Skin epidermis (tissue), 12 donors: ENCODE measurements at regions not wholly inside any gene's neighbourhood (a gene's known extent, or its start where the extent isn't known, plus 50 kb on each side); places are given as distances from the start of the nearest gene placed in this dataset.

ENCODE experiments used
- H3K27ac ChIP-seq, 21 experiments: fragments of 200-600 bp; sonication (generic) in 11 of 21; one replicate each; pipeline ENCODE4 v1.5.0; 2020; ENCODE audit warnings: mild to moderate bottlenecking in 3 of 21, inconsistent platforms in 2 of 21, moderate library complexity in 2 of 21
- H3K4me3 ChIP-seq, 7 experiments: fragments of 200-600 bp; sonication (generic) in 2 of 7; one replicate each; pipeline ENCODE4 v1.5.0; 2020; ENCODE audit warnings: inconsistent platforms in 2 of 7, mild to moderate bottlenecking in 2 of 7, moderate library complexity in 1 of 7

DNA sequence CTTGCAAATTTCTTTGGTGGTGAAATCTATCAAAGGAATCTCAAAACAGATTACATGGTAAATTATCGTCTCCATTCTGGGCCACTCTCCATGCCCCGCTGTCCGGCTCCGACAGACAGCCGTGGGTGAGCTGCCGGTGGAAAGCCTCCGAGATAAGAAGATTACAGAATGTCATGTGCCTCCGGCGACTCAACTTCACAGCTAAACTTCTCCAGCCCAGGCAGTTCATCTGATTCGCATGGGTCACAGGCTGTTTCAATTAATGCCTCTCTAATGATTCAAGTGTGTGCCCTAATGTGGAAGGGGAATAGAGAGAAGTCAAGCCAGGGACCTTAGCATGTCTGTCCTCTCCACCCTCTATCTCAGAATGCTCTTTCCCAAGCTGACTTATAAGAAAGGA is 520.8 kb upstream of the ZFHX3 start:
- H3K27ac ChIP-seq = no peak overlapping the region
- H3K4me3 ChIP-seq = no peak overlapping the region

DNA sequence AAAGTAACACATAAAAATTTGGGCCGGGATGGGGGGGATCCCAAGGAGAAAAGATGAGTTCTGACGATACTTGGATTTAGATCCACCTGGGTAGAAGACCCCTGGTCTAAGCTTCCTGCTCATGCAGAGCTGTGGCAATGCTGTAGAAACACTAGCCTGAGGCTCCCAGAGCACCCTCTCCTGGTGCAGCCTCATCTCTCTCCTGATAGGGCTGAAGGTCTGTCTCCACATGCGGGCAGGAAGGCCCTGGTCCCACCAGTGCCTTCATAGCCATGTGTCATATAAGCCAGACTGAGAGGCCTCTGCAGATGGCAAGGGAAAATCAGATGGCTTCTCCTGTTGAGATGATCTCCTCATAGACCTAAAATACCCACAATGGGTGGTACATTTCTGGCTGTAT is 518.0 kb upstream of the ZFHX3 start:
- no peak overlapping the region for H3K4me3 ChIP-seq
- no peak overlapping the region for H3K27ac ChIP-seq

DNA sequence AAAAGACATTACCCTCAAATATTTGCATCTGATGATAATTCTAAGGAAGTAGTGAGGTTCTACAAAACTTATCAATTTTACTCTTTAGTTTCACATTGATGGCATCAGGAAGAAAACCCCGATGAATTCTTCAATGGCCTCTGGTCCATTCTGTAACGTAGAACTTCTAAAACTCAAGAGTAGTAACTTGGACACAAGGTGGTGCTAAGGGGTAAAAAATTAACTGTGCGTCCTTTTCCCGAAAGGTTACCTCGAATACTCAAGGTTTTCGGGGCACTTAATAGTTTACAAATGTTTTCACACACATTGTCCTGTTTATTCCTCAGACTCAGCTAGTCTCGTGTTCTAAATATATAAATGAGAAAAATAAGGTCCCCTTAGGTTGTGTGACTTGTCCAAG is 517.3 kb upstream of the ZFHX3 start:
- Histone ChIP-seq H3K4me3 (no peak overlapping the region), H3K27ac (no peak overlapping the region)

DNA sequence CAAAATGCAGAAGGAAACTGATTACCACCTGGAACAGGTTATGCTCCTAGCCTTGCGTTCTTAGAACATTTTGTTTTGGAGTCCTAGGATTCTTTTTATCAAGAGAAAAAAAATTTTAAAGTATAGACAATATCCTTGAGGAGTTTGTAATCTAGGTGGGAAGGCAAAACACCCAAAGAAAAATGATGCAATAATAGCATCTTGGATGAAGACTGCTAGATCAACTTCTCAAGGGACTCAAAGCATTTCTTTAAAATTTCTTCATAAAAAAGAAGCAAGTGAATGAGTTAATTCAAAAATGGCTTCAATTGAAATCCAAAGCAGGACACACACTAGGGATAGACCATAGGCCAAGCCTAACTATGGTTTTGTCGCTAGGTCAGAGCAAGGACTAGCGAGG is 515.8 kb upstream of the ZFHX3 start:
- Histone ChIP-seq H3K27ac (no peak overlapping the region), H3K4me3 (no peak overlapping the region)

DNA sequence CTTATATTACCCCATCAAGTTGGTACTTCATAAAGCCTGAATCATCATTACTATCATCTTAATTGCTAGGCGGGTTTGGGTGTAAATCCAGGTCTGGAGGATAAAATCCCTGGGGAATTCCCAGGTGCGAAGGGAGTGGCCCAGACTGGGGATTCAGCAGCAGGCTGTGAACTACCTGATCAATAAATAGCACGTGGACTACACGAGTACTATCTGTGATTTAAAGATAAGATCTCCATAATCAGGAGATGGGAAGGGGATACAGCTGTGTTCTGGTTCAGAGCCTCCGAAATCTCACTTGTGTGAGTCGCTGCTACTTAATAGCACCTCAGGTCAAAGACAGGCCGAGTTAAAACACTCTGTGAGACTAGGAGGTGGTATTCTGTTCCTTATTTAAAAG is 512.6 kb upstream of the ZFHX3 start:
- no peak overlapping the region for H3K27ac ChIP-seq
- no peak overlapping the region for H3K4me3 ChIP-seq

DNA sequence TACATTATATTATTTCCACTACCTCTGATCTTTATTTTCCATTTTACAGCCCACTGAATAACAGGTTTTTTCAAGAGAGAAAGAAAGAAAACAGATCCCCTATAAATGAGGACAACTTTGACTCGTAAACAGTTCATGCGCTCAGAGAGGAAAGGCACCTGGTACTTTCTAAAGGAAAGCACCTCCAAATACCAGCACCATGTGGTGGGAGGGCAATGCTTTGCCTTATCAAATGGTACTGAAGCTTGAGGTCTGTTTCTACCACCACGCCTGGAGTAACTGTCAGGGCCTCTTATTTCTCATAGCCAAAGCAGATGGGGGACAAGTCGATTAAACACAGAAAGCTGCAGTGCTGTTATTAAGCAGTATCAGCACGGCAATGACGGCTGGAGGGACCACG is 510.3 kb upstream of the ZFHX3 start:
- Histone ChIP-seq H3K4me3 (no peak overlapping the region), H3K27ac (no peak overlapping the region)

DNA sequence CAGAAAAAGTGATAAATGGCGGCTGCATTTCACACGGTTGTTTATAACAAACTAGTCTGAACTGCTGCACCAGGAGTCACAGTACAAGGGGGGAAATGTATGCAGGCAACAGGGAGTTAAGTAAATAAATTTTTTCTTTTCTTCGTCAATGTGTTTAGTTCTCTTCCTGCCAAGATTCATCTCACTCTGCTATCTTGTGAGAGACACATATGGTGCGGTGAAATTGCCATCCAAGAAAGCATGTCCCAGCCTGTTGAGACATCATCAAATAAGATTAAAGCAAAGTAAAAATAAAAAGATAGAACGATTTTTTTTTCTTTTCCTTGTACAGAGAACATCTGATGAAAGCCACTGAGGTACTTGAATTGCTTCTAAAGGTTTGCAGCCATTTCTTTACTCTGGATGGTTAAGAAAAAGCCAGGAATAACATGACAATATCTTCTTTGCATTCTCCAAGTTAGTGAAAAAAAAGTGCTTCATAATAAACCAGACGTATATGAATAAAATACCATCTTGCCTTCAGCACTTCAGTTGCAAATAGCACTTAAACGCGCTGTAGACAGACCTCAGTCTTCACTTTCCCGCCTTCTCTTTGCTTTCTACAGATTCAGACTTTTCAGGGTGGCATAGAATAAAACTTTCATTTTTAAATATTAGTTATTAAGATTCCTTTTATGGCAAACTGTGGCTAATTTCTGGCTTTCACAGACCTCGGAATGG is 506.2 kb upstream of the ZFHX3 start:
- H3K27ac ChIP-seq = no peak overlapping the region
- no peak overlapping the region for H3K4me3 ChIP-seq

DNA sequence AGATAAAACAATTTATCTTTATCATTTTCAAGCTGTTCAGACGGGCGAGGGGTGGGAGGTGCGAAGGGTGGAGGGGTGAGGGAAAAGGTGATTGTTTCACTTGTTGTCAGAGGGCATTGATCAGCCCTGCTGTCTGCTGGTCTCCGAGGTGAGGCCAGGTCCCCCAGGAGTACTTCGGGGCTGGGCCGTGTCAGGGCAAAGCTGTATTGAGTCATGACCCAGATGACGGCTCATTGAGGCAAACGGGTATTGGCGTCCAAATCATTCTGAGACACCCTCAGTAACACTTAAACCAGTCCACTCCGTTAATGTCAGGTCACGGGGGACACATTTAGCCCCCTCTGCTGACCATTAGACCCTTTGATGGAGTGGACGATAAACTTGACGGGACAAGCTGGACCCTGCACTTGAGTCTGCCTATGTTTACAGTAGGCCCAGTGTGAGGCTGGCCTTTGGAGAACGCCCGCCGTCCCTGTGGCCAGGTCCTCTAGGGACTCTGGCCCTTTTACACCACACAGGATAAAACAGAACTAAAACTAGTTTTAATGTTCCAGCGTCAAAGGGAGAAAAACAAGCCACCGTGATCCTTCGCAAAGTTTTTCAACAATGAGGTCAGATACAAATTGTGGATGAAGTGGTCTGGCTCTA is 502.2 kb upstream of the ZFHX3 start:
- Histone ChIP-seq H3K27ac (no peak overlapping the region), H3K4me3 (no peak overlapping the region)

DNA sequence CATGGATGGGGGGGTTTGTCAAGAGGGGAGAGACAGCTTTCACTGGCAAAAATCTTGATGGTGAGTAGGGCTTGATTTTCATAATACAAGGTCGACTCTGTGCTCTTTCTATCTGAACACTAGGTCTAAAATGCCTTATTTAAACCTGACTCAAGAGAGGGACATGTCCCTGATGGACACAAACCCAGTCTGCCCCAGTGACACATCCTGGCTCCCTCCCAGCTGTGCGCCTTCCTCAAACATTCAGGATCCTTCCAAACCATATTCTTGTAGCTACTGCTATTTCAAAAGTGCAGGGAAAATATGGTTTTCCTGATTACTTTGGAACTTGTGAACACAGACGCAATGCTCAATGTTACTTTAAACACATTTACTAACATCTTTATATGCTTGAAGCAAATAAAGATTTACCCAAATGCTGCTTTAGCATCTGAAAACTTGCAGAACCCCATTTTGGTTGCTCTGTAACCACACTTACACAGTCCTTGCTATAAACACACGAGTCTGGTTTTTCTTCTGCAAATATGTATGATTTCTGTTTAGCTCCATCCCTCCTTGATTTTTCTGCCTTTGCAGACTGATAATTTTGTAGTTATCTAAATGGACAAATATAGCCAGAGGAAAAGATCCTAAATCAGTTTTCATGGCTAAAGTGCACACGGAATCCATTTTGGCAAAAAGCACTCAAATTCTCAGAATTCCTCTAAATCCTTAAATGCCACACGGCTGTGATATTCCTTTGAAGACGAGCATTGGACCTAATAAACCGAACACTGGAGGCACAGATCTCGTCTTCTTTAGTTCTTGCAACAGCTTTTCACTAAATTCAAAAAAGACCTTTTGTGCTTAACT is 499.9 kb upstream of the ZFHX3 start:
- Histone ChIP-seq H3K27ac (no peak overlapping the region), H3K4me3 (no peak overlapping the region)

DNA sequence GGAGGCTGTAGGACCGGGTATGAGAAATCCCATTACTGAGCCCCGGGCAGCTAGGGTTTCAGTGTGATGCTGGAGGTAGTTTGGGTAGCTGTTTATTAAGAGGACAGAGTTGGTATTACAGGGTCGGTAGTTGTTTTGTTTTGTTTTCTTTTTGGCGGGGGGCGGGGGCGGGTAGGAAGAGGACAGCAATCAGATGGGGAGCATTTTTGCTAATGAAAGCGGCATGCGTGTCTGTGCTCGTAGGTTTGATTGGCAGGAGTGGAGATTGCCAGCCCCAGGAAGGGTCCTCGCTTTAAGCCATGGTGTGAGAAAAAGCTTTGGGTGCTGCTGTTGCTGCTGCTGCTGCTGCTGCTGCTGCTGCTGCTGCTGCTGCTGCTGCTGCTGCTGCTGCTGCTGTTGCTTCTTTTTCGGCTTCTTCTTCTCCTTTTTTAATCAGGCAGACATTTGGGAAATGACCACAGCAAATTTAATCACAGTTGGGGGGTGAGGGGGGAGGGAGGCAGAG is 498.5 kb upstream of the ZFHX3 start:
- H3K4me3 ChIP-seq = no peak overlapping the region

DNA sequence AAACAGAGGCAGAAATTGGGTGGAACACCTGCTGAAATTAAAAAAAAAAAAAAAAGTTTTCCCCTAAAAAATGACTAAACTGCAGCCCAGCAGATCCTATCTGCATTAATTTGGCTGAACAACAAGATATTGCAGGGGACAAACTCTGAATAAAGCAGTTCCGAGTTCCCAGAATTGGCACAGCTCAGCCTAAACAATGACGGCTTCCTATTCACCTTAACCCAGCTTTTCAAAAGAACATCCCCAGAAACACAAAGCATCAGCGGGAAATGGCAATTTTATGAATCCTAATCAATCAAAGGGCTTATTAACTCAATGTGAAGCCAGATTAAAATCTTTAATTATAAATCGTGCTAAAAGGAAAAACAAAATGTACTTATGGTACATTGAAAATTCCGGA is 497.8 kb upstream of the ZFHX3 start:
- H3K4me3 ChIP-seq = no peak overlapping the region
- H3K27ac ChIP-seq = no peak overlapping the region

More for the DNA sequence above, 498.5 kb upstream of the ZFHX3 start:
- no peak overlapping the region for H3K27ac ChIP-seq

DNA sequence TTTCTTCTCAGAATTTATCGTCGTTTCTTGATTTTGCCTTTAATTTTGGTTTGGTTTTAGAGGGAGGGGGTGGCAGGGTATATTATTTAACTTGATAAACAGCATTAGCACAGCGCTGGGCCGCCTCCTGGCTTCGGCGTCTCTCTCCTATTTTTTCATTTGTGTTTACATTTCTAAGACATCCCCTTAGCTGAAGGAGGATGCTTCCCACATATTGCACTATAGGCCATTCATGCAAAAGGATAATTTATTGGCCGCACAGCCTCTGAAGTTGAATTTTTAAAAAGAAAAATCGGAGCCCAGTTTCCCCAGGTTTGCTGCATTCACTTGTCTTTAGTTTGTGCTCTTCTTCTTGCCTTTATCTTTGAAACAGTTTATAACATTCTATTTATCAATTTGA is 497.4 kb upstream of the ZFHX3 start:
- H3K27ac ChIP-seq = no peak overlapping the region
- H3K4me3 ChIP-seq = no peak overlapping the region

DNA sequence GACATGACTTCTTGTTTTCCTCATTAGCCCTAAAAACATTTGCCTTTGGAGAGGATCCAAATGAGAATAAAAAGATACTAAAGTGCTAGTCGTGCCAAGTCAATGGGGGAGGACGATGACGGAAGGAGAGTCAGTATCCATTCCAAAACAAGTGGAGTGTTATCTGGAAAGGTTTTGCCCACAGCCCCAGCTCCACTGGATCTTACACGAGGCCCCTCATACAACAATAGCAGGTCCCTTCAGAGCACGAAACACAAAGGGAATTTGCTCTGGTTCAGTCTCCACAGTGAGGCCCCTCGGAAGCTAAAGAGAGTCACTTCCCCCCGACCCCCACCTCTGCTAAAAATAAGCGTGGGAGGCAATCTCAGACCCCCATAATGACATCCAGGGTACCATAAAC is 496.9 kb upstream of the ZFHX3 start:
- no peak overlapping the region for H3K4me3 ChIP-seq
- H3K27ac ChIP-seq = no peak overlapping the region

DNA sequence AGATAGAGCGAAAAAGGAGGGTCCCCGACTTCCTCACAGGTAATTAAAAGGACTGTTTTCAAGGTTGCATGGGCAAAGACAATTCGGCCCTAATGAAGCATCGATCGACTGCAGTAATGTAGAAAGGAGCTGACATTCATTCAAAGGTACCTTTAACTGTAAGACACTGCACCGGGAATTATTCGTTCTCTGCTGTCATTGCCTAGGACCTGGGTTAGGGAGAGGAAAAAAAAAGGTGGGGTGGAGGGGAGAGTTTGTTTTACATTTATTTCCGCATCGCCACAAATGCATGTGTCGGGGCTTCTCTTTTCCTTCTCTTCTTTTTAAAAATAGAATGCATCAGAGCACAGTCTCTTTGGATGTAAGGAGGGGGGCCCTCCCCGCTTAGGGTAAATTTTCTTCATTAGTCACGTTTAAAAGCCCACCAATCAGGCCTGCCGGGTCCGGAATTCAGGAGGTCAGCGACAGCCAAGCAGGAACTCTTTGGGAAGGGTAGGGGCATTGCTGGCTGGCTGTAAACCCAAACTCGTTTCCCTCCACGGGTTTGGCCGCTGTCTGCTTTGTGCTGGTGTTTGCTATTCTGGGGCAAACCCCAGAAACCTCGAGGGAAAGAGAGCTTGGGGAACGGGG is 496.2 kb upstream of the ZFHX3 start:
- H3K4me3 ChIP-seq = no peak overlapping the region

DNA sequence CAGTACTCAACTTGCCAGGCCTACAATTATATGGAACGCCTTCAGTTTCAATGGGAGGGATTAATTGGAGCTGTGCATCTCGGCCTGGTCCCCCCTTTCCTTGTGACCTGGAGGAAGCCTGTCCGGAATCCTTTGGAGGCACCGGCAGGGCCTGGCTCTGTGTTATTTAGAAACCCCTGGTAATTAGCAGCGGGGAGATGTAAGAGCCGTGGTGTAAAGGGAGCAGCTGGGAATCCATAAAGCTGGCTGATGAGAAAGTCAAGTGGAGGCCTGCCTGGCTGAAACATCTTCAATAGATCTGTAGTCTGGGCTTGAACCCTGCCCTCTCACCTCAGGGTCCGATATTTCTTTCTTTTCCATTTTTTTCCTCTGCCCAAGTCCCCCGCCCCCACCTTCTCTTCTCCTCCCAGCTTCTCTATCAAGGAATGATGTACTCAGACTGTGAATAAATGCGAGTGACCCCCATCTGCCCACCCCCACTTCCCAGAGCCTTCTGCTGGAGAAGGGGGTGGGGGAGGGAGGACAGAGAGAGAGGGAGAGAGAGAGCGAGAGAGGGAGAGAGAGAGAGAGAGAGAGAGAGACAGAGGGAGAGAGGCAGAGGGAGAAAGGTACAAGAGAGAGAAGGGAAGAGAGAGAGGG is 495.5 kb upstream of the ZFHX3 start:
- H3K4me3 ChIP-seq = no peak overlapping the region
- no peak overlapping the region for H3K27ac ChIP-seq

More for the DNA sequence above, 496.2 kb upstream of the ZFHX3 start:
- H3K27ac ChIP-seq = no peak overlapping the region

DNA sequence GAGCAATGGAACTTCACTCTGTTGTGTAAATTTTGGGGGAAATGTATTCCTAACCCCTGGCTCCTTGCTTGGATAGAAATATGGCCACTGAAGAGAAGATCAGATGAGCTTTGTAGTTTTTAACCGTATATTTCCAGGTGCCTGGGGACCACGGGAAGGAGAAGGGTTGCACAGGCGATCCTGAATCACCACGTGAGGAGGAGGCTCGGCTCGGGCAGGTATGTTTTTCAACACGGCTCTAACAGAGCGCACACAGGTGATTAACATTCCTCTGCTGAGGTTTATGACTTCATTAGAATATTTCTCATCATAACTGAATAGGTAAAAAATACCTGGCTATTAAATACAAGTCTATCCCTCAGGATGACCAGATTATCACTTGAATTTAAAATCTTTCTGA is 495.0 kb upstream of the ZFHX3 start:
- no peak overlapping the region for H3K4me3 ChIP-seq

DNA sequence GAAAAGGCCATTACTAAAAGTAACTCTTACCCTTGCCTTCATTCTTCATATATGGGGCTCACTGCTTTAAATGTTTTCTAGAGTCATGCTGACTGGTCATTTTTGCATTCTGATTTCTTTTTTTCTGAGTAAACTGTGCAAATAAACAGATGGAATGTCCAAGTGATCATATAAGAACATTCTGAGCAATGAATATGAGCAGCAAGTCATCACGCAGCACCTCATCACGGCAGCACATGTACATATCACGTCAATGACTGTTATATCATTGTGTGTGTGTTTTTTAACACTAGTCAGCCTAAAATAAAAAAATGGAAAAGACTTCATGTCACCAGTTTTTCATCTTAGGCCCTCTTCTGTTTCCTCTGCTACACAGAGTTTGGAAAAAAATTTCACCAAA is 490.0 kb upstream of the ZFHX3 start:
- Histone ChIP-seq H3K4me3 (no peak overlapping the region), H3K27ac (no peak overlapping the region)

More for the DNA sequence above, 495.0 kb upstream of the ZFHX3 start:
- no peak overlapping the region for H3K27ac ChIP-seq

DNA sequence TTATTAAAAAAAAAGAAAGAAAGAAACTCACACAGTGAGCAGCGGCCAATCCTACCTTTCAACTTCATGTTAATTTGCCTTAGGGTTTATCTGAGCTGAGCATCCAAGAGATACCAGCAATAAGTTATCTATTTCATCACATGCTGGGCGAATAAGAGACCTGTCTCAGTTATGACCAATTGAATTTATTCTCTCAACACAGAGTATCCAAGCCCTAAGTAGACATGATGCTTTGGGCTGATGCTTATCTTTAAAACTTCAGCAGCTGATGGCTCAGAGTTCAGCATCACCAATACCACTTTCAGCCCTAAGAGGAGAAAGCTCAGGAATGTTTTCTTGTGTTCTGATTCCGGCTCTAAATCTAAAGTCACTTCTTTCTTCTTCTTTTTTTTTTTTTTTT is 489.0 kb upstream of the ZFHX3 start:
- Histone ChIP-seq H3K4me3 (no peak overlapping the region), H3K27ac (no peak overlapping the region)

DNA sequence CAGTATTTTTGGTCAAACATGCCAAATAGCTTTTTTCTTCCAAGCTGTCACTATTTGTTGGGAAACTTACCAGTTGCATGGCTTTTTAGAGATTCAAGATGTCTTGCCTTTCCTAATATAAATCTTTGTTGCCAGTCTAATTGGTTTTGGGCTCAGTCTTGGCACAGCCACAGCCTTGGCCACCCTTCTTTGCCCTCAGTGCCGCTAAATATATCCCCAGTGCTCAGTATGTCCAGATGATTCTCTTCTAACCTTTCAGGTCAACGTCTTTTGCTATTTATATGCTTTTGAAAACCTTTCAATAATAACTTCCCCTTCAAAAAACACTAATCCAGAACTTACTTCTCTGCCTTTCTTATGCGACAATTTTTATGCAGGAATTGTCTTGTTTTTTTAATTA is 483.1 kb upstream of the ZFHX3 start:
- no peak overlapping the region for H3K27ac ChIP-seq
- H3K4me3 ChIP-seq = no peak overlapping the region

DNA sequence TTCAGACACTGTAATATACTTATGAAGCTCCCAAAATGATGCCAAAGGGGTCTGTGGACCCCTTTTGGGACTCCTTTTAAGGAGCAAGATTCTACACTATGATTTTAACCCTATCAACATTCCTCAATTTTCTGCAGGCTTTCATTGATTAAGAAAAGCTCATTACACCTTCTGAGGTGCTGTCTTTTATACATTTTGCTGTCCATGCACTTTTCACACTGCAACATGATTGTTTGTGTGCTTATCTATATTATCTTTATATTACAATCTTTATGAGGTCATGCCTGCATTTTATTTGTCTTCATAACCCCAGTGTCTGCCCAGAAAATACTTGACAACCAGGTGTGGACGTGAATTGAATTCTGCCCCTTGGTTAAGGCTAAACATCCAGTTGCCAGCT is 482.6 kb upstream of the ZFHX3 start:
- Histone ChIP-seq H3K27ac (no peak overlapping the region), H3K4me3 (no peak overlapping the region)
